Limb (tissue), 2 donors: ENCODE measurements at regions not wholly inside any gene's neighbourhood (a gene's known extent, or its start where the extent isn't known, plus 50 kb on each side); places are given as distances from the start of the nearest gene placed in this dataset.
"Not testable (repeated sequence)": the region's sequence is repeated elsewhere in the genome, so short reads cannot be mapped to it uniquely, and the experiment has no call there.

Experiments used
- DNase-seq, 2 donors: peaks; one replicate each; pipeline ENCODE4 v3.0.0-alpha.2; 2016; ENCODE audit errors: extremely low spot score in 2 of 2

DNA sequence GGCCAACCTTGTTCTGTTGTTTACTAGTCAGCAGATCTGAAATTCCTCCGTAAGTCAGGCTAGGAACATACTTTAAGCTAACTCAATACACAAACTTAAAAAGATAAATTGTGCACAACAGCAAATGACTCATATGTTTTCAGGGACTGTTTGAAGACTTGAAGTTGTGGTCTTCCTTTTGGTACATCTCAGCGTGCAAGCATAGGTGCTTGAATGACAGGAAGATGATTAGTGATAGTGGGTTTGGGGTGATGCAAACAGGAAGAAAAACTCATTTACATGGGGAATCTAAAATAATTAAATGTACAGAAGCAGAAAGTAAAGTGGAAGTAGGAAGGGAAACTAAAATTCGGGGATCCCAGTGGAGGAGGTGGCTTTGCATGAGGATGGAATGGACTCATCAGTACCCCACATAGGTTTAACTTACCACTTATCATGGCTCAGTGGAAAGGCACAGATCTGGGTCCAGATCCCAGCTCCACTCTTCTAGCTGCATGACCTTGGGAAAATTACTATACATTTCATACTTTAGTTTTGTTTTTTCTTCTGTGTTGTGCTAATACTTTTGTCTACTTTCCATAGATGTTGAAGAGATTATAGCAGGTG, 122.3 kb downstream of the XCL2 start:
- no peak for DNase-seq

- no peak for DNase-seq
Measured at GRCh38 chr1:168420177-168420576, 123.6 kb downstream of the XCL2 start.

DNA sequence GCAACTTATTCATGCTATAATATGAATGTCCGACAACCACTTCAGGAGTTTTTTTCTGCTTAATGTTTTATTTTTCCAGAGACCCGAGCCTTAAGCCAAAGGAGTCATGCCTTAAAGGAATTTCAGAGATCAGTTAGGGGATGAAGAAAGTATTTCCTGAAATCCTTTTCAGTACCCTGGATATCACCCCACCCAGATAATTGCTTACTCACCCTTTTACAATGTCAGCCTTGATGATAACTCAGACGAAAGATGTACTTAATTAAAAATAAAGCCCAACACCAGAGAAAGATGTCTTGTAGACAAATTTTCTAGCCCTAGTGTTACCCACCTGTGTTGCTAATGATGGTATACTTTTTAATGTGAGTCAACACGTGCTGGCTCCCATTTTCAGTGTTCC, 124.1 kb downstream of the XCL2 start:
- DNase-seq, result no peak

- no peak for DNase-seq
Measured at GRCh38 chr1:168416220-168416619, 127.6 kb downstream of the XCL2 start.

DNA sequence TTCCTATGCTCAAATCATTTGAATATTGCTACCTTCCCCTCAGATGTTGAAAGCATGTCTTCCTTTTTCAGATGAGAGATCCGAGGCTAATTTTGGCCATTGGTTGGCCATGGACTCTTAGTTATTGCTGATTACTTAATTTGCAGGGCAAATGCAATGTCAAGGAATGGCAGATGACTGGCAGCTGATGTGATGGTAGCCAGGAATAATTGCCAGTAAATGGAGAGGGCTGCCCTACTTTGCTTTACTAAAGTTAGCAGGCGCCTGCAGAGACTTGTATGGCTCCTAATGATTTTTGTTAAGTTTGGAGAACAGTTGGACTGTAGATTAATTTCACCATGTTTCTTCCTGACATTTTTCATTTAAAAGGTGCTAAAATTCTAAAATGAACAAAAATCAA, 128.9 kb downstream of the XCL2 start:
- no peak for DNase-seq

- DNase-seq, result no peak
Measured at GRCh38 chr1:168410464-168410863, 129.8 kb downstream of the TBX19 start.

DNA sequence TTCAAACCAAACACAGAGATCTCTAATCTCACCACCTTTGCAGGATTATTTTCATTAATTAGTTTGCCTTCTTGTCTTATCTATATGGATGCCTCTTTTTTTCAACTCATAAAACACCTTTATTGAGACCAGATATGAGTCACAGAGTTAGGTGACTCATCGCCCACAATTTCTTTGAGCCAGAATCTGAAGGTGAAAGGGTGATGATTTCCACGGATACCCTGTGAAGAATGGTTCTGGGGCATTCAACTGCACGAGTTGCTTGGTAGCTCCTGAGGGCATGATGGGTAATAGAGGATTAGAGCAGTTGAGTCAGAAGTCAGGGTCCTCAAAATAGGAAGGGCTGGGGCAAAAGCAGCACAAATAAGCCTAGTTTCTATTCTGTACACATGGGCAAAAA, 128.2 kb downstream of the TBX19 start:
- no peak for DNase-seq

DNA sequence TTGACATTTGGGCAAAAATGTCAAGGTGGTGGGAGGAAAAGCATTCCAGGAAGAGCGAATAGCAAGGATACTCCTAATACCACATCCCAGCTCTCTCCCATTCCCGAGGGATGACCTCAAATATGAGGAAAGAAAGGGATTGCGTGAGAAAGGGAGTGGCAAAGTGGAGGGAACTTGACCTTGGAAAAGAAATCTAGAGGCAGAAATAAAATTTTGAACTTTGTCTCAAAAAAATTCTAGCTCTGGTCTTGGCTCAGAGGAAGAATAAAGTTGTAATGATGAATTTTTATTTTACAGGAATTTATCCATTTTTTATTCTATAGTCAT, 127.8 kb downstream of the TBX19 start:
- no peak for DNase-seq

DNA sequence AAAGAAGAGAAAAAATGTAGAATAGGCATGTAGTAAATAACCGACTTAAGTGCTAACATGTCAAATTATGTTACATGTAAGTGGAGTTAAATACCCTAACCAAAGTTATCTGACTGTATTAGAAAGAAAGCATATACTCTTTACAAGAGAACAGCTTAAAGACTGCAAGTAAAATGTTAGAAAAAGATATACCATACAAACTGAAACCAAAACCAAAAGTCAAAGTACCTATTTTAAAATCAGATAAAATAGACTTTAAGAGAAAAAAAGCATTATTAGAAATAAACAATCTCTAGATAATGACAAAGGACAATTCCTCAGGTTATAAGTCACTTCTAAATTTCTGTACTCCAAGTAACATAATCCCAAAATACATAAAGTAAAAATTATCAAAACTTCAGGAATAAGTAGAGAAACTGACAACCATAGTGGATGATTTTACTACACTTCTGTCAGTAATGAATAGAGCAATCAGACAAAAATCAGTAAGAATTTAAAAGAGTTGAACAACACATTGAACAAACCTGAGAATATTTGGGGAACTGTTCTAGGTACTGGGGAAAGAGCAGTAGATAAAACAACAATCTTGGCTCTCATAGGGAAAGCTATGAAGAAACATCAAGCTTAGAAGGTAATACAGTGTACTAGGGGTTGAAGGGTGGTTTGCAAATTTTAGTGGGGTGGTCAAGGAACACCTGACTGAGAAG, 127.3 kb downstream of the TBX19 start:
- no peak for DNase-seq

GRCh38 chr1:168405906-168406549, 125.4 kb downstream of the TBX19 start:
- DNase-seq, result no peak

GRCh38 chr1:168403140-168403539, 122.5 kb downstream of the TBX19 start:
- no peak for DNase-seq

DNA sequence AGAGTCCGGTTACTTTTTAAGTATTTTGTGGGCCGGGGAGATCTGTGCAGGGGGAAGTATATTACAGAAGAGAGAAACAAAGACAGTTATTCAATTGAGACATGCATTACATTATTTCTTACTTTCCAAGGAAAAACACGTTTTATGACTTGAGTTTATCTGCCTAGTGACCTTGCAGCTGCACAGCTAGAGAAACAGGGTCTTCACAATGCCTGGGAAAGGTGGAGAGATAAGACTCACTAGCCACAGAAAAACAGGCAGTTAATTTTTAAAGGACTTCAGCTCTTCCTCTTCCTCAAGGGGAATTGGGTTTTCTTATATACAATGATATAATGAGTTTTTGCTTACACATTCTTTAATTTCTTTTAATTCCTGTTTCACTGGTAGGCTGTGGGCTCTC, 121.8 kb downstream of the TBX19 start:
- not testable (repeated sequence) for DNase-seq

- no peak for DNase-seq
Measured at GRCh38 chr1:168401341-168401740, 120.7 kb downstream of the TBX19 start.

GRCh38 chr1:168400139-168400538, 119.5 kb downstream of the TBX19 start:
- no peak for DNase-seq

- DNase-seq, result no peak
Measured at GRCh38 chr1:168397806-168398205, 117.1 kb downstream of the TBX19 start.

DNA sequence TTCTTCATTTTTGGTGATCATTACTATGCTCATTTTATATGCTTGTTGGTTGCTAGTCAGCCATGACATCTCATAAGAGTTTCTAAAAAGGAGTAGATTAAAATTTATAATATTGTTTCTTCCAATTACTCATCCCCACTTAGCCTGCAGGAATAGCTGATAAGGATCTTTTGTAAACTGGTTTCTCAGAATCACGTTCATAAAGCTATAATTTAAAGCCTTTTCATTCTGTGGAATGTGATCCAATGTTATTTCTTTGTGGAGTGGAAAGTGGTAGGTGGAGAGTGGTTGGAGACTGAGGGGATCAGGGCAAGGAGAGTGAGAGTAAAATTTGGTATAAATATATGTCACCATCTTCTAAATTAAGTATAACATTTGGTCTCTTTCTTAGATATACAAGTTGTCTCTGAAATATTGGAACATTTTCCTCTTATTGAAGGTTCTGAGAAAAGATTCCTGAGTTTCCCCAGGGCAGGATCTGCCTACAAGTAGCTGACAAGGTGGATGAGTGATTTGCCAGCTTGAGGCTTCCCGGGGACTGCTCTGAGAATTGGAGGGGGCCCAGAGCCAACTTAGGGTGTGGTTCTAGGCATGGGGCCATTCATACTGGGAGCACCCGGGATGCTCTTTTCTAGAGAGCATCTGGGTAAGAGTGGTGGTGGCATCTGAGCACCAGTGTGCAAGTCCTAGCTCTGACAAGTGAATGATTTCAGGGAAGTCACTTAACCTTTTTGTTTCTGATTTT, 116.4 kb downstream of the TBX19 start:
- no peak for DNase-seq

GRCh38 chr1:168396508-168396907, 115.8 kb downstream of the TBX19 start:
- no peak for DNase-seq

GRCh38 chr1:168394858-168395257, 114.2 kb downstream of the TBX19 start:
- no peak for DNase-seq

DNA sequence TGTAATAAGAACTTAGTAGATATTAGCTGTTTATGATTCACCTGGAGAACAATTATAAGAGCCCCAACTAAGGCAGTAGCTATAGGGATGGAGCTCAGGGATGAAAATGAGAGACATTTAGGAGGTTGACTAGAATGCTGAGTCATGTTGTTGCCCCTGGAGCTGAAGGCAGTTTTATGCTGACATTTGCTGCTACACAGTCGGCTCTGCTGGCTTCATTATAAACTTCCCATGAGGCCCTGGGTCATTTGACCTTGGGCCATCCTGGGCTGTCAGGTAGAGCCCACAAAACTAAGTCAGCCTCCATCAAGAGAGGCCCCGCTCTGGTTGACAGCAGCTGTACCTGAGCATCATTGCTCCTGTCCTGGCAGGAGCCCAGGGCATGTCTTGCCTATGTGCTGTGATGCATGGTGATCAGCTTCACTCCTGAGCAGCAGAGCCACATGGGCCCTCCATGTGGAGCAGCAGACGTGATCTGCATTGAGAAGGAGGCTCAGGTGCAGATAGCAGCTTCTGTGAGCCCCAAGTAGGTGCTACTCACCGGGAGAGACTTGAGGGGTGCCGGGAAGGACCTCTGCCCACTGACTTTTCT, 112.4 kb downstream of the TBX19 start:
- no peak for DNase-seq

- no peak for DNase-seq
Measured at GRCh38 chr1:168391851-168392681, 111.4 kb downstream of the TBX19 start.

GRCh38 chr1:168390271-168390670, 109.6 kb downstream of the TBX19 start:
- DNase-seq, result no peak
